ENCODE measurements at regions not wholly inside any gene's neighbourhood (a gene's known extent, or its start where the extent isn't known, plus 50 kb on each side); places are given as distances from the start of the nearest gene placed in this dataset.

GRCh38 chr7:24229481-24230226, 54.3 kb upstream of the NPY start:
- Histone ChIP-seq H3K36me3 (ENCODE audit: control insufficient read depth, insufficient read depth, low read length) (no peaks in the 10 kb centered on the region), H3K27me3 (ENCODE audit: control insufficient read depth, insufficient read depth, low read length, poor library complexity, severe bottlenecking) (no peaks in the 10 kb centered on the region), H3K9me3 (ENCODE audit: control insufficient read depth, low read length) (no peaks in the 10 kb centered on the region), H3K27ac (ENCODE audit: insufficient read depth, low read depth, low read length, poor library complexity, severe bottlenecking) (no peak overlapping the region), H3K4me1 (ENCODE audit: control insufficient read depth, insufficient read depth, low read length) (peaks cover 13% of the 10 kb centered on the region), H3K4me3 (ENCODE audit: insufficient read depth, low read depth, low read length) (no peak overlapping the region)
- WGBS, 2 experiments, result 67 to 69% methylated on average over 7 to 9 of the region's 9 CpGs

- Histone ChIP-seq H3K27me3 (ENCODE audit: control insufficient read depth, insufficient read depth, low read length, poor library complexity, severe bottlenecking) (no peaks in the 10 kb centered on the region), H3K4me1 (ENCODE audit: control insufficient read depth, insufficient read depth, low read length) (peaks cover 13% of the 10 kb centered on the region), H3K36me3 (ENCODE audit: control insufficient read depth, insufficient read depth, low read length) (no peaks in the 10 kb centered on the region), H3K9me3 (ENCODE audit: control insufficient read depth, low read length) (no peaks in the 10 kb centered on the region), H3K4me3 (ENCODE audit: insufficient read depth, low read depth, low read length) (no peak overlapping the region), H3K27ac (ENCODE audit: insufficient read depth, low read depth, low read length, poor library complexity, severe bottlenecking) (no peak overlapping the region)
Measured at GRCh38 chr7:24231493-24231892, 52.5 kb upstream of the NPY start.

GRCh38 chr7:24233386-24233785, 50.6 kb upstream of the NPY start:
- WGBS, 2 experiments, result 89 to 94% methylated on average over 2 of the region's 2 CpGs
- no peaks in the 10 kb centered on the region for H3K27me3 ChIP-seq (ENCODE audit: control insufficient read depth, insufficient read depth, low read length, poor library complexity, severe bottlenecking)
- H3K4me3 ChIP-seq (ENCODE audit: insufficient read depth, low read depth, low read length), result no peak overlapping the region
- H3K9me3 ChIP-seq (ENCODE audit: control insufficient read depth, low read length), result no peaks in the 10 kb centered on the region
- peaks cover 5% of the 10 kb centered on the region for H3K4me1 ChIP-seq (ENCODE audit: control insufficient read depth, insufficient read depth, low read length)
- no peaks in the 10 kb centered on the region for H3K36me3 ChIP-seq (ENCODE audit: control insufficient read depth, insufficient read depth, low read length)
- H3K27ac ChIP-seq (ENCODE audit: insufficient read depth, low read depth, low read length, poor library complexity, severe bottlenecking), result no peak overlapping the region

Data from ectodermal cell (in vitro differentiated cells).